ENCODE measurements at regions not wholly inside any gene's neighbourhood (a gene's known extent, or its start where the extent isn't known, plus 50 kb on each side); places are given as distances from the start of the nearest gene placed in this dataset.

GRCh38 chr2:240223631-240224030, 83.2 kb upstream of the OTOS start:
- TF ChIP-seq CTCF (IDR thresholded peaks at IDR 0.05; ENCODE audit: low read depth, low read length) (no peak), POLR2A (IDR thresholded peaks at IDR 0.05; ENCODE audit: extremely low read depth, insufficient read length) (no peak), MAX (IDR thresholded peaks at IDR 0.05; ENCODE audit: low read depth, low read length) (no peak)

Measured in NB4 (cell line).